IMR-90 (cell line): ENCODE measurements at regions not wholly inside any gene's neighbourhood (a gene's known extent, or its start where the extent isn't known, plus 50 kb on each side); places are given as distances from the start of the nearest gene placed in this dataset.
"Not testable (repeated sequence)": the region's sequence is repeated elsewhere in the genome, so short reads cannot be mapped to it uniquely, and the experiment has no call there.

Experiments used
- POLR2A ChIP-seq: IDR thresholded peaks from 2 replicates; pipeline ENCODE4 v1.6.1; 2012; ENCODE audit warnings: mild to moderate bottlenecking, low read depth, low read length
- TF ChIP-seq, protein P1 (sequence below): conservative IDR thresholded peaks from 2 replicates; pipeline ENCODE4 v1.5.1; 2012; ENCODE audit warnings: mild to moderate bottlenecking, low read depth, low read length, improper control_type of control experiment

DNA sequence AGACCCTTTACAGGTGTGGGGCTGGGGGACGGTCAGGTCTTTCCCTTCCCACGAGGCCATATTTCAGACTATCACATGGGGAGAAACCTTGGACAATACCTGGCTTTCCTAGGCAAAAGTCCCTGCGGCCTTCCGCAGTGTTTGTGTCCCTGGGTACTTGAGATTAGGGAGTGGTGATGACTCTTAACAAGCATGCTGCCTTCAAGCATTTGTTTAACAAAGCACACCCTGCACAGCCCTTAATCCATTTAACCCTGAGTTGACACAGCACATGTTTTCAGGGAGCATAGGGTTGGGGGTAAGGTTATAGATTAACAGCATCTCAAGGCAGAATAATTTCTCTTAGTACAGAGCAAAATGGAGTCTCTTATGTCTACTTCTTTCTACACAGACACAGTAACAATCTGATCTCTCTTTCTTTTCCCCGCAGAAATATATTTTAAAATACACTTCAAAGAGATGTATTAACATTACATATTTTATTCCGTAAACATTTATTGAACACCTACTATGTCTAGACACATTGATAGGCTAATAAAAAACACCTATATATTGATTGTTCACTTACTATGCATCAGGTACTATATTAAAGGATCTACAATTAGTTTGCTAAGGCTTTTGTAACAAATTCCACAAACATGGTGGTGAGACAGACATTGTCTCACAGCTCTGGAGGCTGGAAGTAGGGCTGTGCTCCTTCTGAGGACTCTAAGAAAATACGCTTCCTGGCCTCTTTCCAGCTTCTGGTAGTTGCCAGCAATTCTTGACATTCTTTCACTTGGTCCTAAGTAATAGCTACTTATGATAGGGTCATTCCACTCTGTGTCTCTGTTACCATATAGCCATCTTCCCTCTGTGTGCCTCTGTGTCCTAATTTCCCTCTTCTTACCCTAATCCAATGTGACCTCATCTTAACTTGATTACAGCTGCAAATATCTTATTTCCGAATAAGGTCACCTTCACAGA is 118.4 kb downstream of the SPP2 start:
- TF ChIP-seq, protein P1, sequence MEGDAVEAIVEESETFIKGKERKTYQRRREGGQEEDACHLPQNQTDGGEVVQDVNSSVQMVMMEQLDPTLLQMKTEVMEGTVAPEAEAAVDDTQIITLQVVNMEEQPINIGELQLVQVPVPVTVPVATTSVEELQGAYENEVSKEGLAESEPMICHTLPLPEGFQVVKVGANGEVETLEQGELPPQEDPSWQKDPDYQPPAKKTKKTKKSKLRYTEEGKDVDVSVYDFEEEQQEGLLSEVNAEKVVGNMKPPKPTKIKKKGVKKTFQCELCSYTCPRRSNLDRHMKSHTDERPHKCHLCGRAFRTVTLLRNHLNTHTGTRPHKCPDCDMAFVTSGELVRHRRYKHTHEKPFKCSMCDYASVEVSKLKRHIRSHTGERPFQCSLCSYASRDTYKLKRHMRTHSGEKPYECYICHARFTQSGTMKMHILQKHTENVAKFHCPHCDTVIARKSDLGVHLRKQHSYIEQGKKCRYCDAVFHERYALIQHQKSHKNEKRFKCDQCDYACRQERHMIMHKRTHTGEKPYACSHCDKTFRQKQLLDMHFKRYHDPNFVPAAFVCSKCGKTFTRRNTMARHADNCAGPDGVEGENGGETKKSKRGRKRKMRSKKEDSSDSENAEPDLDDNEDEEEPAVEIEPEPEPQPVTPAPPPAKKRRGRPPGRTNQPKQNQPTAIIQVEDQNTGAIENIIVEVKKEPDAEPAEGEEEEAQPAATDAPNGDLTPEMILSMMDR = not testable (repeated sequence)
- not testable (repeated sequence) for TF ChIP-seq POLR2A
